Right atrium auricular region (tissue), 2 donors: ENCODE measurements at regions not wholly inside any gene's neighbourhood (a gene's known extent, or its start where the extent isn't known, plus 50 kb on each side); places are given as distances from the start of the nearest gene placed in this dataset.

ENCODE experiments used
- DNase-seq: peaks from one replicate; pipeline ENCODE4 v3.0.0-alpha.2; 2019; ENCODE audit warnings: low spot score
- H3K27ac ChIP-seq, 2 donors: fragments of 200-600 bp; sonication (generic); 1 replicate in 1 of 2; 2 replicates in 1 of 2; pipeline ENCODE4 v1.5.1; 2016 to 2019
- H3K27me3 ChIP-seq, 2 donors: fragments of 200-600 bp; sonication (generic); one replicate each; pipeline versions ENCODE4 v1.5.1 to v1.6.0; 2017 to 2019
- H3K36me3 ChIP-seq: fragments of 200-600 bp; sonication (generic); one replicate; pipeline ENCODE4 v1.5.1; 2016
- H3K4me1 ChIP-seq, 2 donors: fragments of 200-600 bp; sonication (generic); one replicate each; pipeline versions ENCODE4 v1.5.1 to v1.6.0; 2017 to 2019
- H3K4me3 ChIP-seq, 2 donors: fragments of 200-600 bp; sonication (generic); 1 replicate in 1 of 2; 2 replicates in 1 of 2; pipeline ENCODE4 v1.5.1; 2017 to 2019; ENCODE audit warnings: mild to moderate bottlenecking in 1 of 2, moderate library complexity in 1 of 2
- H3K9me3 ChIP-seq, 2 donors: fragments of 200-600 bp; sonication (generic); one replicate each; pipeline ENCODE4 v1.5.1; 2019
- CTCF ChIP-seq, 2 donors: fragments of 200-600 bp; sonication (generic); IDR thresholded peaks; one replicate each; pipeline ENCODE4 v1.5.1; 2019; ENCODE audit warnings: antibody characterized with exemption in 2 of 2

DNA sequence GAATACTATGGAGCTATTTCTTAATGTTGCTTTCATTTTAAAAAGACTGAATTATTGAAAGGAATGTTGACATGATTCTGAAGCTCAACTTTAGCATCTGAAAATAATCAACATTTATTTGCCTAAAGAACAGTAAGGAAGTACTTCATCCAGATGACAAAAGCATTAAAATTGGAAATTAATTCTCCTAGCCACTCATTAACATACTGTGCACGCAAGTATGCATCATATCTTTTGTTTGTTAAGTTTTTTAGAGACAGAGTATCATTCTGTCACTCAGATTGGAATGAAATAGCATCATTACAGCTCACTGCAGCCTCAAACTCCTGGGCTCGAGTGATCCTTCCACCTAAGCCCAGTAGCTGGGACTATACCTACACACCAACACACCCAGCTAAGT is 632.1 kb upstream of the ALCAM start:
- H3K9me3 ChIP-seq = no peaks in the 10 kb centered on the region
- H3K27ac ChIP-seq = no peak overlapping the region
- no peak overlapping the region for H3K4me3 ChIP-seq
- H3K27me3 ChIP-seq = no peaks in the 10 kb centered on the region
- H3K4me1 ChIP-seq = no peaks in the 10 kb centered on the region
- no peak for DNase-seq
- TF ChIP-seq CTCF (IDR thresholded peaks at IDR 0.05) = no peak
- no peaks in the 10 kb centered on the region for H3K36me3 ChIP-seq

DNA sequence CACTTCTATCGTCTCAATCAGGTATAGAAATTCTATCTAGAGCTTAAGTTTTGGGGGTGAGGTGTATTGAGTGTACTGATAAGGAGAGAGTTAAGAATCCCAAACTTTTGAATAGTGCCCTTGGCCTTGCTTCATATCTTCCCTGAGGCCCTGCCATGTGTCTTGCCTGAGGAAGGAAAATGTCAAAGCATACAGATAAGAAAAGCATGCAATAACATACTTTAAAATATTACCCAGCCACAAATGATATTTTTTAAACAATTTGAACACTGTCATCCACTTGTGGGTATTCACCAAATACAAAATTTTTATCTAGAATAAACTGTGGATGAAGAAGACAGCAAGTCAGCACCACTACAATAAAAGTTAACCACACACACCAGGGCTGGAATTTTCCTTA is 631.0 kb upstream of the ALCAM start:
- Histone ChIP-seq H3K4me1 (no peaks in the 10 kb centered on the region), H3K27me3 (no peaks in the 10 kb centered on the region), H3K36me3 (no peaks in the 10 kb centered on the region), H3K9me3 (no peaks in the 10 kb centered on the region), H3K4me3 (no peak overlapping the region), H3K27ac (no peak overlapping the region)
- no peak for TF ChIP-seq CTCF (IDR thresholded peaks at IDR 0.05)
- no peak for DNase-seq

DNA sequence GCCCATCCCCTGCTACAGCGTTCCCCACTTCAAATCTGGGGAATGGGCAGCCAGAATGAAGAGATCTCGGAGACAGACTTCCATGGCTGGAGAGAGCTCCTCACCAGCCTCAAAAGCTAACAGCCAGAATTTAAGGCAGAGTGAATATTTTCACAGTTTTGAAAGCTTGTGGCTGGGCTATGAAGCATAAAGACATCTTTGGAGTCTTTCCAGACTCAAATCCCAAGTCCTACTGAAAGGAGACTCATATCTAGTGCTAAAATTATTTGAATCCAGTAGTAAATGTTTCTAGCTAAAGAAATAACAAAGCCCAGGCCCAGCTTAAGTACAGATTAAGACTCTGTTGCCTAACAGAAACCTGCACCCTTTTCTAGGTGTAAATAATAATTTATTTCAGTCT is 628.4 kb upstream of the ALCAM start:
- Histone ChIP-seq H3K4me1 (no peaks in the 10 kb centered on the region), H3K36me3 (no peaks in the 10 kb centered on the region), H3K9me3 (no peaks in the 10 kb centered on the region), H3K4me3 (no peak overlapping the region), H3K27ac (no peak overlapping the region), H3K27me3 (no peaks in the 10 kb centered on the region)
- DNase-seq = no peak
- TF ChIP-seq CTCF (IDR thresholded peaks at IDR 0.05) = no peak

DNA sequence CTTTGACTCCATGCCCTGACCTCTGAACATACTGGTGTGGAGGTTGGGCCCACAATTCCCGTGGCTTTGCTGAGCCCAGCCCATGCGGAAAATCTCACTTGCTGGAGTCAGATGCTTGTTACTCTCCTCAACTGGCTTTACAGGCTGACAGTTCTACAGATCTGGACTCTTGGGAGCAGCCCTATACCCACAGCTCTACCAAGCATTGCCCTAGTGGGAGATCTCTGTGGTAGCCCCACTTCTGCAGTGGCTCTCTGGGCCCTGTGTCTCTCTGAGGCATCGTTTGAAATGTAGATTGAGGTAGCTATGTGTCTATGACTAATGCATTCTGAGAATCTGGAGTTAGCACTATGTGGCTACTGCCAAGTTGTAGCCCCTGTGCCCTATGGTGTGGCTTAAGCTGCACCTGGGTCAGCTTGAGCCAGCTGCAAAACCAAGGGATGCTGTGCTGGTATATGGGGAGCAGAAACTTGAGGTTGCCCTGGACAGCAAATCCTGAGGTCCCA is 625.8 kb upstream of the ALCAM start:
- Histone ChIP-seq H3K4me3 (no peak overlapping the region), H3K4me1 (no peaks in the 10 kb centered on the region), H3K27me3 (no peaks in the 10 kb centered on the region), H3K36me3 (no peaks in the 10 kb centered on the region), H3K27ac (no peak overlapping the region), H3K9me3 (no peaks in the 10 kb centered on the region)
- DNase-seq = no peak
- TF ChIP-seq CTCF (IDR thresholded peaks at IDR 0.05) = no peak

GRCh38 chr3:104742044-104742443 is 624.7 kb upstream of the ALCAM start:
- no peaks in the 10 kb centered on the region for H3K4me1 ChIP-seq
- no peaks in the 10 kb centered on the region for H3K9me3 ChIP-seq
- no peak for TF ChIP-seq CTCF (IDR thresholded peaks at IDR 0.05)
- H3K27ac ChIP-seq = no peak overlapping the region
- no peaks in the 10 kb centered on the region for H3K27me3 ChIP-seq
- no peaks in the 10 kb centered on the region for H3K36me3 ChIP-seq
- no peak overlapping the region for H3K4me3 ChIP-seq
- DNase-seq = no peak

GRCh38 chr3:104745313-104745712 is 621.4 kb upstream of the ALCAM start:
- Histone ChIP-seq H3K4me1 (no peaks in the 10 kb centered on the region), H3K9me3 (no peaks in the 10 kb centered on the region), H3K4me3 (no peak overlapping the region), H3K36me3 (no peaks in the 10 kb centered on the region), H3K27ac (no peak overlapping the region), H3K27me3 (no peaks in the 10 kb centered on the region)
- no peak for TF ChIP-seq CTCF (IDR thresholded peaks at IDR 0.05)
- DNase-seq = no peak
